GM12892 (cell line): ENCODE measurements at regions not wholly inside any gene's neighbourhood (a gene's known extent, or its start where the extent isn't known, plus 50 kb on each side); places are given as distances from the start of the nearest gene placed in this dataset.
"Not testable (repeated sequence)": the region's sequence is repeated elsewhere in the genome, so short reads cannot be mapped to it uniquely, and the experiment has no call there.

ENCODE experiments used
- DNase-seq: peaks from one replicate; pipeline ENCODE4 v3.0.0; 2011; ENCODE audit not compliant: insufficient read length
- FAIRE-seq: peaks from 2 replicates; lab custom pipeline; 2011; peaks lifted over from hg19 to GRCh38; lab: Jason Lieb, UNC
- POLR2A ChIP-seq: IDR thresholded peaks from 2 replicates; pipeline ENCODE4 v1.6.1; 2011; ENCODE audit warnings: low read depth, low read length, control low read depth
- POLR2AphosphoS5 ChIP-seq: IDR thresholded peaks from 2 replicates; pipeline ENCODE4 v1.6.1; 2011; ENCODE audit warnings: low read depth, low read length, control low read depth
- TAF1 ChIP-seq: IDR thresholded peaks from 2 replicates; pipeline ENCODE4 v1.6.1; 2011; ENCODE audit warnings: low read depth, mild to moderate bottlenecking, control low read depth, low read length, borderline replicate concordance

DNA sequence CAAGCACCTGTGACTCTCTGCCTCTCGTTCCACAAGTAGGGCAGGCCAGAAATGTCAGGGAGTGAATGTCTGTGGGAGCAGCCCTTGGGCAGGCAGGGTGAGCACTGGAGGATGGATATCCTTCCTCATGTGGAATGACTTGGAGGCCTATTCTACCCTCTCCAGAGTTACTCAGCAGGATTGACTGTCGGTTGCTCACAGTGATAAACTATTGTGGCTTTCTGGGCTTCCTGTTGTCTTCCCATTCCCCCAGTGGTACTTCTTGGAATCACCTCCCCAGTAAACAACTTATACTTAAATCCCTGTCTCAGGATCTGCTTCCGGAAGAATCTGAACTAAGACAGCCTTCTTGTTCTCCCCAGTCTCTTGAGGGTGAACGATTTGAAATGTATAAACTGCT lies 79.6 kb upstream of the MANSC4 start:
- no peak for TF ChIP-seq TAF1
- TF ChIP-seq POLR2A, result no peak
- TF ChIP-seq POLR2AphosphoS5, result no peak
- DNase-seq (no peak), FAIRE-seq (no peak)

DNA sequence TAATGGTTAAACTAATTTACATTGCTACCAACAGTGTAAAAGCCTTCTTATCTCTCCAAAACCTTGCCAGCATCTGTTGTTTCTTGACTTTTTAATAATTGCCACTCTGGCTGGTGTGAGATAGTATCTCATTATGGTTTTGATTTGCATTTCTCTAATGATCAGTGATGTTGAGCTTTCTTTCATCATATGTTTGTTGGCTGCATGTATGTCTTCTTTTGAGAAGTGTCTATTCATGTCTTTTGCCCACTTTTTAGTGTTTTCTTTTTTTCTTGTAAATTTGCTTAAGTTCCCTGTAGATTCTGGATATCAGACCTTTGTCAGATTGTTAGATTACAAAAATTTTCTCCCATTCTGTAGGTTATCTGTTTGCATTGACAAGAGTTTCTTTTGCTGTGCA lies 77.0 kb upstream of the MANSC4 start:
- not testable (repeated sequence) for DNase-seq, FAIRE-seq

DNA sequence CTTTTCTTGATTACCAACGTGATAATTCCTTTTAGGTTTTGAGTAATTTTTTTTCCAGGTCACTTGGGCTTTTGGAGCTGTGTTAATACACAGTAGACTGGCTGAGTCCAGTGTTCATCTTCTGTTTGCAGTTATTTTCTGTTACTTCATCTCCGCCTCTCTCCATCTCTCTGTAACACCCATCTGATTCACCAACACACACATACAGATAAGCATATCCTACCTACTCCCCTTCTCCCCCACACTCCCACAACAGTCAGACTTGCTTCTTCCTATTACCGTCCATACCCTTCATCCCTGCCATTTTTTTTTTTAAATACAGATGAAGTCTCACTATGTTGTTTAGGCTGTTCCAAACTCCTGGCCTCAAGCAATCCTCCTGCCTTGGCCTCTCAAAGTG lies 72.7 kb upstream of the MANSC4 start:
- DNase-seq, result no peak
- no peak for FAIRE-seq
- TF ChIP-seq POLR2A (no peak), POLR2AphosphoS5 (no peak), TAF1 (no peak)
